Suppressor macrophage (primary cell): ENCODE measurements at regions not wholly inside any gene's neighbourhood (a gene's known extent, or its start where the extent isn't known, plus 50 kb on each side); places are given as distances from the start of the nearest gene placed in this dataset.

ENCODE experiments used
- DNase-seq, 4 experiments: peaks; one replicate each; pipeline ENCODE4 v3.0.0-alpha.2; 2020 to 2022

DNA sequence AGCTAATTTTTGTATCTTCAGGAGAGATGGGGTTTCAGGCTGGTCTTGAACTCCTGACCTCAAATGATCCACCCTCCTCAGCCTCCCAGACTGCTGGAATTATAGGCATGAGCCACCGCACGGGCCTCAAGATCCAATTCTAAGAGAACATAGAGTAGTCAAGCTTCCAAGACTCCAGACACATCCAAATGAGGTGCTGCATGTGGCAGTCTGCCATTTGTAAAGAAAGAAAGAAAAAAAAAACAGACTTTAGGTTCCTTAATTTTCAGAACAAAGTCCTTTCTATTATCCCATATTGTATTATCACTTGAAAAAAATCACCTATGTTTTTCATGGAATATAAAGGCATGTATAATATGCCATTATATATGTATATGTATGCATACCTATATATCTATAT, 2104.5 kb downstream of the MAT2B start:
- DNase-seq = no peak

DNA sequence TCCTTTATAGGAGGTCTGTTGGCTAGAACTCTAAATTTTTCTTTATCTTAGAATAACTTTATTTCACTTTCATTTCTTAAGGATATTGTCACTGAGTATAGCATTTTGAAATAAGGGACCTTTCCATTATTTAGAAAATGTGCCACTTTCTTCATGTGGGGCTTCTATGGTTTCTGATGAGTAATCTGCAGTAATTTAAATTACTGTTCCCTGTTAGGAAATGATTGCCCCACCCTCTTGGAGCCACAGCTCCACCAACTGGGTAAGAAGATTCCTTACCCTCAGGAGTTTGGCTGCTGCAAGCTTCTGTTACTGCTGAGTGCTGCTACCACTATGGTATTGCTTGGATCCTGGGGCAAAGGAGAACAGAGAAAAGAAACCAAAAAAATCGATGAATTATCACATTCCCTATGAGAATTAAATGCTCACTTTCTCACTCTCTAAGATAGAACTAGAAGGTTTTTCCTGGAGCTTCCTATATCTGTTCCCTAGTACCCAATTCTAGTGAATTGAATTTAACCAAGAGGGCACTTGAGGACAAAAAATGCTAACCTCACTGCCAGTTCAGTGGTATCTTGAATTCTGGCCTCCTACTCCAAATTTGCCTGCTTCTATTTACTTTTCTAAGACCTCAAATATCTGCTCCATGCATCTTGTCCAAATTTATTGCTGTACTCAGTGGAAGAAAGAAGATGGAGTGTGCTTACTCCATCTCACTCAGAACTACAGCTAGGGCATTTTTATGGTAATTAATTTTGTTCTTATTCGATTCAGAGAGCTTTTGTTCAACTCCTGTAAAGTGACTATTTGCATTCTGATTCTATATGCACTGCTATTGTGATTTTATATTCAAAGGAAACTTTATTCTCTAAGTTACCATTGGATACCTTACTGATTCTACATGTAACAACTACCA, 2111.3 kb downstream of the MAT2B start:
- peak in 3 of 4 experiments; percentile 17 to 28 (median 27) for DNase-seq

DNA sequence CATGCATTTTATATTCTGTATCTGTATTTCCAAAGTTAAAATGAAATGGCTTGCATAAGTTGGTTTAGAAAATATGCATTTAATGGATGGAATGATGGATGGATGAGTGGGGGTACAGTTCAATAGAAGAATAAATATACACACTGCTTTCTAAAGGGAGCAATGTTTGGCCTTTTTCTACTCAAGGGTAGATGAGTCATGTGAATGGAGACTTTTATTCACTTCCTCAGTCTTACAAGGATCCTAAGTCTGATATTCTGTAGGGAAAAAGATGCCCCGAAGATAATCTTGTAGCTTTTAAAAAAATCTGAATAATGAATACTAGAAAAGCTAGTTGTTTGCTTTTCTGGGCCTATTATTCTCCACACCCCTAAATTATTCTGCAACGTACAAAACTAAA, 2112.1 kb downstream of the MAT2B start:
- no peak for DNase-seq

DNA sequence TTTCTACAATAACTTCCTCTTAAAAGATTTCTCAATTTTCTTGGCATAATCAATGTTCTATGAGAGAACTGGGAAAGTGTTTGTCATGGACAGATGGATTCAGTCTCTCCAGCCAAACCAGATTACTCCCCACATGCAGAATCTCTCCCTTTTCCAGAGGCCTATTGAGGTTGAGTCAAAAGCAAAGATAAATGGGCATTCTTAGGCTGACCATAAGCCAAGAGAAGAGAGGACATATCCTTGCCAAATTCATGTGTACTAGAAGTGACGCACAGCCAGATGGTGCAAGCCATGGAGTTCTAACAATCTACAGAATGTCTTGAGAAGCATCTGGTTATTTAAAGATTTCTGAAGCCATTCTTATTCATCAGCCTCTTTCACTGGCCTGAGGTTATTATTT, 2115.0 kb downstream of the MAT2B start:
- DNase-seq = no peak

DNA sequence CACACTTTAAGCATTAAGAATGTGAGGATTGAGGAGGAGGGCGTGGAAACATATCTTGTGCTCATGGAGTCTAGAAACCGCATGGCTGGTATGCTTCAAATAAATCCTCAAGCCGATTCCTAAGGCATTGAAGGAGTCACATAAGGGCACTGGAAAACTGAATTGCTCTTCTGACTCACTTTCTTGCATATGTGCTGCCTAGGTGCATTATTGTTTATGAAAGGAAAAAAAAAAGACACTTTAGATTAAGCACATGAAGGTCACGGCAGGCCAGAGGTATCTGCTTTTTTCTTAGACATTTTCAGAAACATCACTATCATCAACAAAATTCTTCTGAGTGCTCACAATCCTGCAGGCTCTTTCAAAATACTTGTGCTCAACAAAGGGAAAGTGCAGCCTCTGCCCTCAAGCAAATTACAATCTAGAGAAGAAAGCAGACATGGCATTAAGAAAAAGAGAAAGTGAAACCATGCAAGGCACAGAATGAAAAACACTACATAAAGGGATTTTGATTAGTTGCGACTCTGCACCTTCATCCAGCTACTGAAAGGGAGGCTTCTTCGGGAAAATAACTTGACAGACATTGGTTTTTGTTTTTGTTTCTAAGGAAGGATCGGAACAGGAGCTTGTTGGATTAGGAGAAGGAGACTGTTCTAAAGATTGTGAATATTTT, 2117.6 kb downstream of the MAT2B start:
- DNase-seq = no peak

DNA sequence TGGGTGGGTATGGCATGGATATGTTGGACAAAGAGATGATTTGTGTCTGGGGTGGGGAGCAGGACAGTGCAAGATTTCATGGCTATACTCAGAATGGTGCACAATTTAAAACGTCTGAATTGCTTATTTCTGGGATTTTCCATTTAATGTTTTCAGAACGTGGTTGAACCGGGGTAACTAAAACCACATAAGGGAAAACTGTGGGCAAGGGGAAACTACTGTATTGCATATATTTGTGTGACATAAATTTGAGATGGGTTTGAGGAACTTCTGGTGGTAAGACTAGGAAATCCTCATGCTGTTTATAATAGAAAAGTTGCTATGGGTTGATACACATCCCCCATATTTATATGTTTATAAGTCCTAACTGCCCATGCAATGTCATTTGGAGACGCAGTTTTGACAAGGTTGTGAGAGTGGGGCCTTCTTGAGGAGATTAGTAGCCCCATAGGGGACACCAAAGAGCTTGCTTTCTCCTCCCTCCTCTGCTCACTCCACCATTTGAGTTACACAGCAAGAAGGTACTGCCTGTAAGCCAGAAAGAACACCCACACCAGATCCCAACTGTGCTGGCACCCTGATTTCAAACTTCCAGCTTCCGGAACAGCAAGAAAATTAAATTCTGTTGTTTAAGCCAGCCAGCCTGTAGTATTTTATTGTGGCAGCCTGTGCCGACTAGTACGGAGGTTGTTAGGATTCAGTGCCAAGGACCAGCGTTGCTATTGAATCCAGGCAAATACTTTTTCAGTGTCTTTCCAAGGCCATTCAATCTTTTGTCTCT, 2118.9 kb downstream of the MAT2B start:
- DNase-seq = peak in 3 of 4 experiments; percentile 6 to 20 (median 14)

DNA sequence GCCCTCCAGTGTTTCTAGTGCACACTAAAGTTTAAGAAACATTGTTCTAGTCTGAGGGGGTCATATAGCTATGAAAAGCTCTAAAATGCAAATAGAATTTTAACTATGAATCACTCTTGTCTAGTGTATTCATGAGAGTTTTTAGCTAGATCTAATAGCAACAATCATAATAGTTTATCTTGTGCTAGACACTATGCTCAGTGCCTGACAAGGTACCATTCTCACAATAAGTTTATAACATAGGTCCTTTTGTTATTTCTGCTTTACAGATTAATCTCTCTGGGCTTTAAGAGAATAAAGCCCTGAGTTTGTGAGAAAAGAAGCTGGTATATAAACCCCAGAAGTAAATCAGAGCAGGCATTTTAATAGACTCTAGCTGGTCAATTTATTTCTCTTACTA, 2120.7 kb downstream of the MAT2B start:
- no peak for DNase-seq

DNA sequence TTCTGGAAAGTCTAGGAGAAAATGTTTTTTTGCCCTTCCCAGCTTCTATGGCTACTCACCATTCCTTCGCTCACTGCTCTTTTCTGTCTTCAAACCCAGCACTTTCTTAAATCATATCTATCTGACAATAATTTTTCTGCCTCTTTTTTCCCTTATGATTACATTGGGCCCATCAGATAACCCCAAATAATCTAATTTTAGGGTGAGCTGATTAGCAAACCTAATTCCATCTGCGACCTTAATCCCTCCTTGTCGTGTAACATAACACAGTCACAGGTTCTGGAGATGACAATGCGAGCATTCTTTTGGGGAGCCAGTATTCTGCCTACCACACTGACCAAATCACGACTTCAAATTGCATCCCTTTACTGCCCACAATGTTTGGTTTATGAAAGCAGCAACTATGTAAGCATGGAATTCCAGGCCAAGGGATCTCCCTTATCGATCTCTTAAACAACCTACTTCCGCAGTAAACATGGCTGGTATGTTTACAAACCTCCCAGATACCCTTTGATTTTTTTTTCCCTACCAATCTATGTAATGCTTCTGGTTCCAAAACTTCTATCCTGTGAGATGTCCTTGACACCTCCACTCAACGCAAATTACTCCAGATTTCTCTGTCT, 2122.2 kb downstream of the MAT2B start:
- no peak for DNase-seq

DNA sequence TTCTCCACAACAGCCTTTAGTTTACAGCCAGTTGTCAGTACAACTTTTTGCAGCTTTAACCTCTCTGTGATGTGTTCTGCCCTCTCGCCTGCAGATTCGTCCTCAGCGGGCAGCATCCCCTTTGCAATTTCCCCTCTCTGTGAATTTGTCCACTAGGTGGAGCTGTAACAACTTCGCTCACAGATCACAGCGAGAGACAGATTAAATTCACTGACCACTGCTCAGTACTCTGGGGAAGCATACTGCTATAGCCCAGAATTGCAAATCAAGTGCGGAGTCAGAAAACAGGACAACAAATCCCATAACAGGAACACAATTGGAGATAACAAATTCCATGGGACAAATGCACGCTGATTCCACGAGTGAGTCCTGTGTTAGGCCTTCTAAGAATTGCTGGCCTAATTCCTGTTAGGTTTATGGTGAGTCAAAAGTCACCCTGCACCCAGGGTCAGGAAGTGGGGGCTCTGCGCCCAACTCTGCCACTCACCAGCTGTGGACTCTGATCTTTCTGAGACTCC, 2124.9 kb downstream of the MAT2B start:
- DNase-seq = peak; percentile 51 to 74 (median 68)

DNA sequence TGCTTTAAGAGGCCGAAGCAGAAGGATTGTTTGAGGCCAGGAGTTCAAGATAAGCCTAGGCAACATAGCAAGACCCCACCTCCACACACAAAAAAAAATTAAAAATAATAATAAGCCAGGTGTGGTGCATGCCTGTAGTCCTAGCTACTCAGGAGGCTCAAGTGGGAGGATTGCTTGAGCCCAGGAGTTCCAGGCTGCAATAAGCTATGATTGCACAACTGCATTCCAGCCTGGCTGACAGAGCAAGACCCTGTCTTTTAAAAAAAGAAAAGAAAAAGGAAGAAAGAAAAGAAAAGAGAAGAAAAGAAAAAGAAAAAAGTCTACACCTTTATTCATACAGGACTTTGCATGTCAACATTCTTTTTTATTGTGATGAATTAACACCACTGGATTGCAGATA, 2125.8 kb downstream of the MAT2B start:
- no peak for DNase-seq

DNA sequence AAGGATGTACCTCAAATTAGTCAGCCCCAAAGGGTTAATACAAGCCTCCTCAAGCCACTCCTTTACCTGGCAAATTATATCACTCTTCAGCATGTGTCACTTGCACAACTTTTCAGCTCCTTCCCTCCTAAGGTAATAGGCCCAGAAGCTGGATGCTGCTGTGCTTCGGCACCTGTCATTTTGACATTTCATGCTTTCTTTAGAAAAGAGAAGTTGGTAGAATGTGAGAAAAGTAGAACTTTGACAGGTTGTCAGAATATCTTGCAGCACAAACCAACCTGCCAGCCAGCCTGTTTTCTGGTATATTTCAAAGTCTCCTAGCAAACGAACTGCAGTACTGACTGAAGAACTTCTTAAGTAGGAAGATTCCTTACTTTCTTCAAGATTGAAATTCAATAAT, 2136.9 kb downstream of the MAT2B start:
- no peak for DNase-seq

DNA sequence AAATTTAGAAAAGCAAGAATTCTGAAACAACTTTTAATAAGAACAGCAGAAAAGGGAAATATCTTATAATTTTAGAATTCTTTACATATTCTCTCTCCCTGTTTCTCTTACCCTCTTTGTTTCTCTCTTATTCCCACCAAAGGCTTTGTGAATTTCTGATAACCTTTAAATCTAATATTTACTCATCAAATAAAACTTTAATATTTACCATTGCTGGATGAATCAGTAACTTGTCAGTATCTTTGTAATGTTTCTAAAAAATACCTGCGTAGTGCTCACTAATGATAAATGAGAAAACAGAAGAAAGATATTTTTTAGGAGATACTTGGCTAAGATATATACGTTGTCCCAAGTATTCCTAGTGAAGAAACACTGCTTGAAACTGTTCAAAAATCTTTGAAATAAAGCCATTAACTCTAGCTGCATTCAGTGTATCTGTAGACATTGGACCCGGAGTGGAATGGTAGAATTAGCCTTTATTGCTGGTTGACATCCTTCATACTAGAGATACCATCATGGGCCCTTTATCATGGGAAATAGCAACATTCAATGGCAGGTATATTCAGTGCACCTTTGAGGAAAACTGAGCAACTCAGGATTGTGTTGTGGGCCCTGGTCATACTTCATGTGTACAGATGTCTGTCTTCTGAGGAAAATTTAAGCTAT, 2160.4 kb downstream of the MAT2B start:
- no peak for DNase-seq

DNA sequence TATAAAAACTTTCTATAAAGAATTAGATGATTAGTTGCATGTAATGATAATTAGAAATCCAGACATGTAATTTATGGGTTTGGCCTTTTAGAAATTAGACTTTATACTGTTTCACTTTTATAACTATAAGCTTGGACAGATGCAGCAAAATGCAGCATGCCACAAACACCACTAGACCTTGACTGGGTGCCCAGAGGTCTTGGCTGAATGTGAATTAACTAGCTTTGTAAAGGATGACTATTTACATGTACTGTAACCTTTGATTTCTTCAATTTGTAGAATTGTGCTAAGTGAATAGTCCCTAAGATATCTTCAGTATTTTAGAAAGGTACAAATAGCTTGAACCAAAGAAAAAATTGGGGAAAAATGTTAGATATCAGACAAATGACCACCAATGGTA, 2168.1 kb downstream of the MAT2B start:
- no peak for DNase-seq

DNA sequence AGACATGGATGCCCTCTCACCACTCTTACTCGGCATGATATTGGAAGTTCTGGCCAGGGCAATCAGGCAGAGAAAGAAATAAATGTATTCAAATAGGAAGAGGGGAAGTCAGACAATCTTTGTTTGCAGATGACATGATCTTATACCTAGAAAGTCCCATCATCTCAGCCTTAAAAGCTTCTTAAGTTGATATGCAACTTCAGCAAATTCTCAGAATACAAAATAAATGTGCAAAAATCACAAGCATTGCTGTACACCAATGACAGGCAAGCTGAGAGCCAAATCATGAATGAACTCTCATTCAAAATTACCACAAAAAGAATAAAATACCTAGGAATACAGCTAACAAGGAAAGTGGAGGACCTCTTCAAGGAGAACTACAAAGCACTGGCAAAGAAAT, 2190.4 kb downstream of the MAT2B start:
- DNase-seq = no peak

DNA sequence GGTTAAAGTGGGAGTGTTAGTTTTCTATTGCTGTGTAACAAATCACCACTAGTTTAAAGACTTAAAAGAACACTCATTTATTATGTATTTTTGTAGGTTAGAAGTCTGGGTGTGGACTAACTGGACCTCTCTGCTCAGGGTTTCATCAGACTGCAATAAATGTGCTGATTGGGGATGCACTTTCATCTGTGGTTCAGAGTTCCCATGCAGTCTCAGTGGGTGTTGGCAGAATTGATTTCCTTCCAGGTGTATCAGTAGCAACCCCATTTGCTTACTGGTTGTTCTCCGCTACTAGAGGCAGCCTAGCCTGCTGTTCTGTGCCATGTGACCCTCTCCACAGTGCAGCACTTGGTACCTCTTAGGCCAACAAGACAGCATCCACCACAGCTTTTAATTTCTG, 2200.5 kb downstream of the MAT2B start:
- no peak for DNase-seq

DNA sequence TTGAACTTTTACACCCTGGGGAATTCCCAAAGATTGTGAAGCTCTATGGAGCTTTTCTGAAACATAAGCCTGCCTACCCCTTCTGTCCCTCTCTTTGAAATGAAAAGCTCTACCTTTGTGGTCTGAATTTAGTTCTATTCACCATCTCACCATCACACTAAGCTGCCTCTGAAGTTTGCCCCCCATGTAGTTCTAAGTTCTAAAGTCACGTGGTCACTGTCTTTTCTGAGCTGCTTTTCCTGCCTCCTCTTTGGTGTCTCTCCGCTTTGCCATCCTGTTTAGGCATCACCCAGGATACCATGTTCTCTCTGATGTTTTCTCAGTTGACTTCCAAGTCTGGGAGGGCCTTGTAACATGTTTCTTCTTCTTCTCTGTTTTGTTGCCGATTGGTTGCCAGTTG, 2206.6 kb downstream of the MAT2B start:
- DNase-seq = no peak

DNA sequence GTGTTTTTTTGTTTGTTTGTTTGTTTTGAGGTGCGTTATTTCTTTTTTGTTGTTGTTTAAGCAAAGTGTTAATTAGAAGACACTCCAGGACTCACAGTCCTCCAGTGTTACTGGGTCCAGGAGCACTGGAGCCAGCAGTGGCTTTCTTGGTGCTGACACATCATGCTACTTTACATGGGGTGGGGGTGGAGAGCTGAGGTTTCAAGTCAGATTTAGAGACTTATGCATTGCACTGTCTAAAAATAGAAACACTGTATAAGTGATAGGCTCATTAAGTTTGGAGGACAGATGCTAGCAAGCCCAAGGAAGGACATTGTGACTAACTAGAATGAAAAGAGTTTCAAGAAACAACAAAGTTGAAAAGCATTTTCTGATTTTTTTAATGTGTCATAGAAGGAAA, 2209.2 kb downstream of the MAT2B start:
- no peak for DNase-seq

DNA sequence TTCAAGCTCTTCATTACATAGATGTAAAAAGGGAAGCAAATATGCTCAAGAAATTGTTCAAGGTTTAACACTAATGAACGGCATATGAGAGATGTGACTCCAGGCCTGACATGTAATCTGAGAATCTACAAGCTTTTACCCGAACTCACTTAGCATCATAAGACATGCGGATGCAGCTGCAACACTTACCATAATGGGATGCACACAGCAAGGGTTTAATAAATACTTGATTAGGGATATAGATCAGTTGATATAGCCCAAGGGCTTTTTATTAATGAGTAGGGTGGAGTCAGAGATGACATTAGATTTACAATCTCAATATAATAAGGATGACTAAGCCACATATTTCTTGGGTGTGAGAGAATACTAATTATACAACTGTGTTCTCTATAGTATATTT, 2215.5 kb downstream of the MAT2B start:
- DNase-seq = no peak

DNA sequence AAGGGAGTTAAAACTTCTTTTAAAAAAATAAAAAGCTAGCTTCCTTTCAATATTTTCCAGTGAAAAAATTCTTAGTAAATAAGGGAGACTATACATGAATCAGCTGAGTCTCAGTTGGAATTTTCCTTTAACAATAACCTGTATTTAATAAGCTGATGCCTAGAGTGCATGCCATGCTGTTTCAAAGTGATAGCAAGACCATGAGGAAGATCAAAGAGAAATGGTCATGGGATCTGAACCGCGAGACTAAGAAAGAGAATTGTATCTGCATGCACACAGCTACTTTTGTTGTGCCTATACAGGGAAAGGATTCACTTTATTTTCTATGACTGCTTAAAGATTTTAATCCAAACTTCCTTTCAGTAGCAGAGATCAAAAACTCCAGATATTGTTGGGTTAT, 2217.0 kb downstream of the MAT2B start:
- DNase-seq = no peak

DNA sequence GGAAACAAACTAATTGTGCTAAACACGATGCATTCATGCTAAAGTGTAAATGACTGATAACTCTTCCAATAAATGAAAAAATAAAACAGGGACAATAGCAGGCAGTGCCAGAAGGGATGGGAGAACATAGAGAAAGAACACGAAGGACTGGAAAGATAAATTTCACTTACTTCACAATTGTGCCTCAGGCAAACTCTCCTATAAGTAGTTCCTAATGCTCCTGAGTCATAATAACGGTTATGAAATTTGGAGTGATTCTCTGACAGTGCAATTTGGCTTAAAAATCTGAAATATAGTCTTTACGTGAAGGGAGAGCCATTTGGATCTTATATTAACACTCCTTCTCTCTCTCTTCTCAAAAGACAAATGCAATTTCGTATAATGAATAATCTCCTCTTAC, 2218.5 kb downstream of the MAT2B start:
- no peak for DNase-seq

DNA sequence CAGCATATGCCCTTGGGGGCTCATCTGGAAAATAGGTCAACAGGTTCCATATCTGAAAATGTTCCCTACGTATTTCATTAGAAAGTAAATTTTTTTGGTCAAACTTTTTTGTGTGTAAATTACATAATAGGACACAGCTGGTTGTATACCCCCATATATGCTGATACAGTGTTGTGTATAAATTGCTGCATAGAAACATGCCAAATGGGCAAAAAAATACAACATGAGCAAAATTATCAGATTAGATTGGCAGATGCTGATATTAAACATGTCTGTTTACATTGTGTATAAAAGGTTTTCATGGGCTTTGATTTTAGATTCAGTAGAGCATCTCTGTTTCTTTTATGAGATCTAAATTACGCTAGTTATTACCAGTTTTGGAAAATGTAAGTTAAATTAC, 2223.0 kb downstream of the MAT2B start:
- DNase-seq = no peak

DNA sequence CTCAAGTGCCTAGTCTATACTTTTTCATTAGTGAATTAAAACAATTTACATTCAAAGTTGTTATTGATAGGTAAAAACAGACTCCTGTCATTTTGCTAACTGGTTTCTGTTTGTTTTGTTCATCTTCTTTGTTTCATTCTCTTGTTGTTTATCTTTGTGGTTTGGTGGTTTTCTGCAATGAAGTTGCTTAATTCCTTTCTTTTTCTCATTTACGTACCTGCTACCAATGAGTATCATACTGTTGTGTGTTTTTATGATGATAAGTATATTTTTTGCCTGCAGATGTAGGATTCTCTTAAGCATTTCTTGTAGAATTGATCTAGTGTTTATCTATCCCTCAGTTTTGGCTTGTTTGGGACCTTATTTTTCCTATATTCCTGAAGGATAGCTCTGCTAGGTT, 2230.0 kb downstream of the MAT2B start:
- no peak for DNase-seq
